Parathyroid adenoma (tissue), 2 donors: ENCODE measurements at regions not wholly inside any gene's neighbourhood (a gene's known extent, or its start where the extent isn't known, plus 50 kb on each side); places are given as distances from the start of the nearest gene placed in this dataset.

ENCODE experiments used
- H2AFZ ChIP-seq: fragments of 300-600 bp; sonication (generic); one replicate; pipeline ENCODE4 v1.7.0; 2017; ENCODE audit warnings: antibody characterized with exemption, mild to moderate bottlenecking
- H3K27ac ChIP-seq: fragments of 300-600 bp; sonication (generic); one replicate; pipeline ENCODE4 v1.7.0; 2017
- H3K27me3 ChIP-seq: fragments of 300-600 bp; sonication (generic); one replicate; pipeline ENCODE4 v1.7.0; 2017; ENCODE audit warnings: low read length; ENCODE audit not compliant: control insufficient read depth, insufficient read depth
- H3K36me3 ChIP-seq: fragments of 300-600 bp; sonication (generic); one replicate; pipeline ENCODE4 v1.7.0; 2017; ENCODE audit warnings: low read length; ENCODE audit not compliant: control insufficient read depth, insufficient read depth
- H3K4me1 ChIP-seq: fragments of 300-600 bp; sonication (generic); one replicate; pipeline ENCODE4 v1.7.0; 2017; ENCODE audit warnings: control low read depth
- H3K4me2 ChIP-seq: fragments of 300-600 bp; sonication (generic); one replicate; pipeline ENCODE4 v1.7.0; 2017; ENCODE audit warnings: low read length
- H3K4me3 ChIP-seq: fragments of 300-600 bp; sonication (generic); one replicate; pipeline ENCODE4 v1.7.0; 2017; ENCODE audit warnings: low read depth, low read length
- H3K79me2 ChIP-seq: fragments of 300-600 bp; sonication (generic); one replicate; pipeline ENCODE4 v1.7.0; 2017; ENCODE audit warnings: control low read depth
- H3K9ac ChIP-seq: fragments of 300-600 bp; sonication (generic); one replicate; pipeline ENCODE4 v1.7.0; 2017; ENCODE audit warnings: mild to moderate bottlenecking
- H3K9me3 ChIP-seq: fragments of 300-600 bp; sonication (generic); one replicate; pipeline ENCODE4 v1.7.0; 2017; ENCODE audit warnings: low read length; ENCODE audit not compliant: control insufficient read depth
- TF ChIP-seq, protein P1 (sequence below): fragments of 300-600 bp; sonication (generic); IDR thresholded peaks from one replicate; pipeline ENCODE4 v1.7.0; 2017; ENCODE audit warnings: antibody characterized with exemption, mild to moderate bottlenecking
- donor health status: primary hyperparathyroidism.

DNA sequence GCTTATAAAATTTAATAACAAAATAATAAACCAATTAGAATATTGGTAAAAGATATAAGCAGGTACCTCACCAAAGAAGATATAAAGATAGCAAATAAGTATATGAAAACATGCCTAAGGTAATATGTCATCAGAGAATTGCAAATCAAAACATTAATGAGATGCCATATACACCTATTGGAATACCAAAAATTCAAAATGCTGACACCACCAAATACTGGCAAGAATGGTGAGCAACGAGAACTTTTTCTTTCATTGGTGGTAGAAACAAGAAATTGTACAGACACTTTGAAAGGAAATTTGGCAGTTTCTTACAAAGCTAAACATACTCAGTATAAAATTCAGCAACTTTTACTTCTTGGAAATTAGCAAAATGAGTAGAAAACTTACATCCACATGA is 346.9 kb upstream of the ROBO1 start:
- Histone ChIP-seq H3K27me3 (no peaks in the 10 kb centered on the region), H3K4me2 (no peak overlapping the region)

DNA sequence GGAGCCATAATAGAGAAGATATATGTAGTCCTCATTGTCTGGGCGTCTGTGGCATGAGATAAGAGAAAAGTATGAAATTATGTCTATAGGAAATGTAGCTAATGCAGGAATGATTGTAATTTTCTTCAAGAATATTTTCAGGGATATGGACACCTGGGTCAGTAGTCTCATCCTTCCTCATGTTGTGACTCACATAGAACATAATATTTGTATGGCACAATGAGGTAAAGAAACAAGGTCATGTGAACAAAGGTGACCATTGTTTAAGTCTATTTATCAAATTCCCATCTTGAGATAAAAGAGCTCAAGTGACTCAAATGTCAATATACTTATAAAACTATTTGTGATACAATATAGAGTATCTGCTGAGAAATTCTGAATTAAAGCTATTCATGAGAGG is 345.5 kb upstream of the ROBO1 start:
- no peak overlapping the region for H3K4me2 ChIP-seq
- H2AFZ ChIP-seq: no peak overlapping the region
- H3K36me3 ChIP-seq: no peaks in the 10 kb centered on the region
- H3K4me1 ChIP-seq: no peaks in the 10 kb centered on the region
- no peak overlapping the region for H3K27ac ChIP-seq
- H3K4me3 ChIP-seq: no peak overlapping the region
- H3K27me3 ChIP-seq: no peaks in the 10 kb centered on the region
- H3K9me3 ChIP-seq: no peaks in the 10 kb centered on the region
- H3K9ac ChIP-seq: no peak overlapping the region
- no peaks in the 10 kb centered on the region for H3K79me2 ChIP-seq
- TF ChIP-seq, protein P1, sequence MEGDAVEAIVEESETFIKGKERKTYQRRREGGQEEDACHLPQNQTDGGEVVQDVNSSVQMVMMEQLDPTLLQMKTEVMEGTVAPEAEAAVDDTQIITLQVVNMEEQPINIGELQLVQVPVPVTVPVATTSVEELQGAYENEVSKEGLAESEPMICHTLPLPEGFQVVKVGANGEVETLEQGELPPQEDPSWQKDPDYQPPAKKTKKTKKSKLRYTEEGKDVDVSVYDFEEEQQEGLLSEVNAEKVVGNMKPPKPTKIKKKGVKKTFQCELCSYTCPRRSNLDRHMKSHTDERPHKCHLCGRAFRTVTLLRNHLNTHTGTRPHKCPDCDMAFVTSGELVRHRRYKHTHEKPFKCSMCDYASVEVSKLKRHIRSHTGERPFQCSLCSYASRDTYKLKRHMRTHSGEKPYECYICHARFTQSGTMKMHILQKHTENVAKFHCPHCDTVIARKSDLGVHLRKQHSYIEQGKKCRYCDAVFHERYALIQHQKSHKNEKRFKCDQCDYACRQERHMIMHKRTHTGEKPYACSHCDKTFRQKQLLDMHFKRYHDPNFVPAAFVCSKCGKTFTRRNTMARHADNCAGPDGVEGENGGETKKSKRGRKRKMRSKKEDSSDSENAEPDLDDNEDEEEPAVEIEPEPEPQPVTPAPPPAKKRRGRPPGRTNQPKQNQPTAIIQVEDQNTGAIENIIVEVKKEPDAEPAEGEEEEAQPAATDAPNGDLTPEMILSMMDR: no peak

More for the DNA sequence above, 346.9 kb upstream of the ROBO1 start:
- Histone ChIP-seq H3K9ac (no peak overlapping the region), H3K27ac (no peak overlapping the region), H3K36me3 (no peaks in the 10 kb centered on the region), H3K9me3 (no peaks in the 10 kb centered on the region), H2AFZ (no peak overlapping the region), H3K4me1 (no peaks in the 10 kb centered on the region), H3K4me3 (no peak overlapping the region), H3K79me2 (no peaks in the 10 kb centered on the region)
- TF ChIP-seq, protein P1: no peak

DNA sequence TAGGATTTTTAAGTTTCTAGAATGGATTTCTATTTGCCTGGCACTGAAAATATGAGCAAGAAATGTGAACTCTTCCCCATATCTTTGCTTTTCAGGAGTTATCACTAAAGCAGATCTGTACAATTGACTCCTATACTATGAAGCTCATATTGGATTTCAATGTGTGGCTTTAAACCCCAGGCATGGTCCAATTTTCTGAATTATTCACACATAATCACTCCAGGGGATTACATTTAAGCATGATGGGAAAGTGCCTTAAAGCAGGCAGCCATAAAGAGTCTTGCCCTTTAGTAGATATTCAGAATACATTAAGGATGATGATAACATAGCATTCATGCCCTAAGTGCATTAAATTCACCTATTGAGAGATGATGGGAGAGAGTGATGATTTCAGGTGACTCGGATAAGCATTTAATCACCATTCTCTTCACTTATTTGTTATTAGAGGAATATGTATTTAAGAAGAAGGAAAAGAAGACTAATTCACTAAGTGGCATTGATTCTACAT is 331.8 kb upstream of the ROBO1 start:
- H3K36me3 ChIP-seq: no peaks in the 10 kb centered on the region

DNA sequence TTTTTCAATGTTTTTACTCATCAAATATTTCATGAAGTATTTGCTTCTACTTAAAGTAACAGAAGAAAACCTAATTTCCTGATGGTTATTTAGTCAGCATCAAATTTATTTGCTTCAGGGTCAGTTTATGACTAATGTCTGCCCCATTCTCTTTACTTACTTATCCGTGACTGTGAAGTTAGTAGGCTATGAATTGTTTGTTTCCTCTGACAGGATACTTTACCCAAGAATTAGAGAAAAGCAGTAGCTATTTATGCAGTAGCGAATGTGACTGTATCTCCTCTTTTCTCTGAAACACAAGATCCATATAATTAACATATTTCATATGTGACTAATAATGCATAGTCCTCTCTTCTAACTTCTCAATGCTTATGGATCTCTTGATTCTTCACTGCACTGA is 329.9 kb upstream of the ROBO1 start:
- no peak overlapping the region for H2AFZ ChIP-seq
- no peaks in the 10 kb centered on the region for H3K27me3 ChIP-seq

More for the DNA sequence above, 331.8 kb upstream of the ROBO1 start:
- no peaks in the 10 kb centered on the region for H3K4me1 ChIP-seq
- no peaks in the 10 kb centered on the region for H3K79me2 ChIP-seq
- H3K27ac ChIP-seq: no peak overlapping the region
- TF ChIP-seq, protein P1: no peak
- H3K9me3 ChIP-seq: no peaks in the 10 kb centered on the region
- H3K9ac ChIP-seq: no peak overlapping the region
- H3K4me2 ChIP-seq: no peak overlapping the region
- H2AFZ ChIP-seq: no peak overlapping the region
- H3K27me3 ChIP-seq: no peaks in the 10 kb centered on the region
- H3K4me3 ChIP-seq: no peak overlapping the region

DNA sequence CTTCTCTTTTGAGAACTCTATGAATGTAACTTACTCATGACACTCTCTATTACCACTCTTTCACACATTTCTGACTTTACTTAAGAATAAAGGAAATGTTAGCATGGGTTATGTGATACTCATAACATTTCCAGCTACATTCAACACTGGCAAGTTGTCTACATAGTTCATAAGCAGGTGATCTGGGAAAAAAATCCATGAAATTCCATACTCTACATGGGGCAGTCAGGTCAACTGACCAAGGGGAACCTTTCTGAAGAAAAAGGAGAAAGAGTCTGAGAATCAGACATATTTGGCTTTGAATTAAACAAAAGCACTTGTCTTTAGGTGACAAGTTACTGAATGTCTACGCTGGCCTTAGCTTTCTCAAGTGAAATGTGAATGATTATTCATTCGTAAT is 329.1 kb upstream of the ROBO1 start:
- no peak overlapping the region for H2AFZ ChIP-seq
- no peaks in the 10 kb centered on the region for H3K27me3 ChIP-seq
- H3K9ac ChIP-seq: no peak overlapping the region
- H3K4me1 ChIP-seq: no peaks in the 10 kb centered on the region
- no peaks in the 10 kb centered on the region for H3K79me2 ChIP-seq
- H3K27ac ChIP-seq: no peak overlapping the region
- TF ChIP-seq, protein P1: no peak
- no peak overlapping the region for H3K4me3 ChIP-seq
- H3K36me3 ChIP-seq: no peaks in the 10 kb centered on the region
- H3K9me3 ChIP-seq: no peaks in the 10 kb centered on the region
- H3K4me2 ChIP-seq: no peak overlapping the region

More for the DNA sequence above, 329.9 kb upstream of the ROBO1 start:
- Histone ChIP-seq H3K79me2 (no peaks in the 10 kb centered on the region), H3K4me2 (no peak overlapping the region), H3K4me3 (no peak overlapping the region), H3K4me1 (no peaks in the 10 kb centered on the region), H3K27ac (no peak overlapping the region), H3K36me3 (no peaks in the 10 kb centered on the region), H3K9ac (no peak overlapping the region), H3K9me3 (no peaks in the 10 kb centered on the region)
- TF ChIP-seq, protein P1: no peak
